CD4-positive, alpha-beta T cell (primary cell): ENCODE measurements at regions not wholly inside any gene's neighbourhood (a gene's known extent, or its start where the extent isn't known, plus 50 kb on each side); places are given as distances from the start of the nearest gene placed in this dataset.

Source experiments
- ATAC-seq: fragments of 200-7000 bp; cut with Tn5 transposase; one replicate; pipeline ENCODE4 v1.10.0; 2022; ENCODE audit warnings: mild to moderate bottlenecking; ENCODE audit not compliant: poor library complexity
- CTCF ChIA-PET: fragments of 350-600 bp; sonication (Branson Sonifier 250); formaldehyde crosslinking; loops from one replicate; lab custom pipeline; 2021; ENCODE audit warnings: antibody characterized with exemption, inconsistent platforms; lab: Charles Lee
- POLR2A ChIA-PET: fragments of 350-600 bp; sonication (Branson Sonifier 250); formaldehyde crosslinking; loops from one replicate; lab custom pipeline; 2021; ENCODE audit warnings: antibody characterized with exemption, inconsistent platforms; lab: Charles Lee
- DNase-seq, 14 experiments: peaks; one replicate each; pipeline ENCODE4 v3.0.0-alpha.2; 2013 to 2020; ENCODE audit warnings: mixed read lengths in 2 of 14
- H3K27ac ChIP-seq, 2 donors: one replicate each; pipeline versions ENCODE4 v1.5.1 to v1.7.0; 2013; ENCODE audit warnings: low read length in 2 of 2, low read depth in 1 of 2, mild to moderate bottlenecking in 1 of 2
- H3K27me3 ChIP-seq, 2 experiments: 1 replicate in 1 of 2; 2 replicates in 1 of 2; pipeline versions ENCODE4 v1.6.1 to v1.7.0; 2013; ENCODE audit warnings: low read length in 2 of 2, control low read depth in 1 of 2, mild to moderate bottlenecking in 1 of 2, moderate library complexity in 1 of 2; ENCODE audit not compliant: insufficient read depth in 2 of 2, control insufficient read depth in 1 of 2
- H3K36me3 ChIP-seq: one replicate; pipeline ENCODE4 v1.6.1; 2013; ENCODE audit warnings: low read length, control low read depth; ENCODE audit not compliant: insufficient read depth
- H3K4me1 ChIP-seq: one replicate; pipeline ENCODE4 v1.6.1; 2013; ENCODE audit warnings: low read length, control low read depth; ENCODE audit not compliant: insufficient read depth
- H3K4me3 ChIP-seq: one replicate; pipeline ENCODE4 v1.5.1; 2013; ENCODE audit warnings: mild to moderate bottlenecking, low read length, moderate library complexity
- H3K9me3 ChIP-seq, 2 experiments: 1 replicate in 1 of 2; 2 replicates in 1 of 2; pipeline versions ENCODE4 v1.6.1 to v1.7.0; 2013; ENCODE audit warnings: low read length in 2 of 2, mild to moderate bottlenecking in 2 of 2, control low read depth in 1 of 2, moderate library complexity in 1 of 2; ENCODE audit not compliant: control insufficient read depth in 1 of 2, insufficient read depth in 1 of 2
- H3K27ac Mint-ChIP-seq: one replicate; pipeline ENCODE4 v1.8.0; 2020; ENCODE audit warnings: mixed read lengths
- H3K27me3 Mint-ChIP-seq: one replicate; pipeline ENCODE4 v1.8.0; 2021; ENCODE audit warnings: mixed read lengths
- H3K36me3 Mint-ChIP-seq: one replicate; pipeline ENCODE4 v1.8.0; 2021; ENCODE audit warnings: low read depth, mixed read lengths
- H3K4me1 Mint-ChIP-seq: one replicate; pipeline ENCODE4 v1.8.0; 2021; ENCODE audit warnings: low read depth, mixed read lengths
- H3K4me3 Mint-ChIP-seq: one replicate; pipeline ENCODE4 v1.8.0; 2020; ENCODE audit warnings: mild to moderate bottlenecking, mixed read lengths
- H3K9me3 Mint-ChIP-seq: one replicate; pipeline ENCODE4 v1.8.0; 2020; ENCODE audit warnings: mixed read lengths
- CTCF ChIP-seq: fragments of 200-600 bp; IDR thresholded peaks from one replicate; pipeline ENCODE4 v1.8.0; 2022; ENCODE audit warnings: antibody characterized with exemption, mild to moderate bottlenecking
- intact Hi-C, 2 experiments: fragments of 100-400 bp; cut with DNase I in 1 of 2; cut with micrococcal nuclease in 1 of 2; formaldehyde crosslinking; loops; one replicate each; pipeline versions ENCODE4 v1.15.1 to v1.9.0; 2023 to 2025; cut with DNase I, micrococcal nuclease

GRCh38 chr11:115659061-115659963 lies 155.1 kb upstream of the CADM1 start:
- peaks cover 13 to 25% of the 10 kb centered on the region in 2 experiments for H3K27me3 ChIP-seq
- H3K9me3 ChIP-seq: peaks cover 0 to 19% of the 10 kb centered on the region in 2 experiments
- no peaks in the 10 kb centered on the region for H3K36me3 Mint-ChIP-seq
- peaks cover 56% of the 10 kb centered on the region for H3K27me3 Mint-ChIP-seq
- DNase-seq (no peak), ATAC-seq (no peak)
- no peak overlapping the region for H3K4me3 ChIP-seq
- H3K4me1 ChIP-seq: no peaks in the 10 kb centered on the region
- CTCF ChIA-PET: no interaction called here
- POLR2A ChIA-PET: no interaction called here
- no peak overlapping the region for H3K4me3 Mint-ChIP-seq
- H3K4me1 Mint-ChIP-seq: no peaks in the 10 kb centered on the region
- no peaks in the 10 kb centered on the region for H3K9me3 Mint-ChIP-seq
- H3K27ac ChIP-seq: no peak overlapping the region
- no peaks in the 10 kb centered on the region for H3K36me3 ChIP-seq
- TF ChIP-seq CTCF: no peak
- intact Hi-C loops: no loop called here
- H3K27ac Mint-ChIP-seq: no peak overlapping the region

- no peaks in the 10 kb centered on the region for H3K4me1 Mint-ChIP-seq
- no peak overlapping the region for H3K27ac Mint-ChIP-seq
- H3K27me3 Mint-ChIP-seq: peaks cover 56% of the 10 kb centered on the region
- H3K36me3 Mint-ChIP-seq: no peaks in the 10 kb centered on the region
- no peak for TF ChIP-seq CTCF
- no peak overlapping the region for H3K27ac ChIP-seq
- ATAC-seq: no peak
- H3K4me3 ChIP-seq: no peak overlapping the region
- DNase-seq: no peak
- peaks cover 0 to 21% of the 10 kb centered on the region in 2 experiments for H3K9me3 ChIP-seq
- ChIA-PET POLR2A (no interaction called here), CTCF (no interaction called here)
- H3K36me3 ChIP-seq: no peaks in the 10 kb centered on the region
- H3K9me3 Mint-ChIP-seq: no peaks in the 10 kb centered on the region
- no peaks in the 10 kb centered on the region for H3K4me1 ChIP-seq
- peaks cover 15 to 25% of the 10 kb centered on the region in 2 experiments for H3K27me3 ChIP-seq
- intact Hi-C loops: no loop called here
- H3K4me3 Mint-ChIP-seq: no peak overlapping the region
Observed at GRCh38 chr11:115657586-115657985, 153.4 kb upstream of the CADM1 start.

- Histone ChIP-seq H3K4me1 (no peaks in the 10 kb centered on the region), H3K36me3 (no peaks in the 10 kb centered on the region), H3K27ac (no peak overlapping the region), H3K4me3 (no peak overlapping the region), H3K9me3 (peaks cover 0 to 21% of the 10 kb centered on the region in 2 experiments), H3K27me3 (peaks cover 15 to 25% of the 10 kb centered on the region in 2 experiments)
- H3K27me3 Mint-ChIP-seq: peaks cover 59% of the 10 kb centered on the region
- no peak overlapping the region for H3K27ac Mint-ChIP-seq
- no peak overlapping the region for H3K4me3 Mint-ChIP-seq
- intact Hi-C loops: no loop called here
- H3K4me1 Mint-ChIP-seq: no peaks in the 10 kb centered on the region
- ChIA-PET CTCF (no interaction called here), POLR2A (no interaction called here)
- ATAC-seq (no peak), DNase-seq (no peak)
- TF ChIP-seq CTCF: no peak
- H3K36me3 Mint-ChIP-seq: no peaks in the 10 kb centered on the region
- no peaks in the 10 kb centered on the region for H3K9me3 Mint-ChIP-seq
Observed at GRCh38 chr11:115656669-115657068, 152.5 kb upstream of the CADM1 start.
